MM.1S (cell line): ENCODE measurements at regions not wholly inside any gene's neighbourhood (a gene's known extent, or its start where the extent isn't known, plus 50 kb on each side); places are given as distances from the start of the nearest gene placed in this dataset.

ENCODE experiments used
- EZH2 ChIP-seq: fragments of 300-600 bp; sonication (generic); optimal IDR thresholded peaks from 2 replicates; pipeline ENCODE3; 2017; ENCODE audit warnings: low read depth, mild to moderate bottlenecking, antibody characterized with exemption, low read length, mixed read lengths
- TF ChIP-seq, protein P1 (sequence below): fragments of 300-600 bp; sonication (generic); IDR thresholded peaks from 2 replicates; pipeline ENCODE4 v1.5.1; 2016; ENCODE audit warnings: antibody characterized with exemption, low read length, mixed read lengths

DNA sequence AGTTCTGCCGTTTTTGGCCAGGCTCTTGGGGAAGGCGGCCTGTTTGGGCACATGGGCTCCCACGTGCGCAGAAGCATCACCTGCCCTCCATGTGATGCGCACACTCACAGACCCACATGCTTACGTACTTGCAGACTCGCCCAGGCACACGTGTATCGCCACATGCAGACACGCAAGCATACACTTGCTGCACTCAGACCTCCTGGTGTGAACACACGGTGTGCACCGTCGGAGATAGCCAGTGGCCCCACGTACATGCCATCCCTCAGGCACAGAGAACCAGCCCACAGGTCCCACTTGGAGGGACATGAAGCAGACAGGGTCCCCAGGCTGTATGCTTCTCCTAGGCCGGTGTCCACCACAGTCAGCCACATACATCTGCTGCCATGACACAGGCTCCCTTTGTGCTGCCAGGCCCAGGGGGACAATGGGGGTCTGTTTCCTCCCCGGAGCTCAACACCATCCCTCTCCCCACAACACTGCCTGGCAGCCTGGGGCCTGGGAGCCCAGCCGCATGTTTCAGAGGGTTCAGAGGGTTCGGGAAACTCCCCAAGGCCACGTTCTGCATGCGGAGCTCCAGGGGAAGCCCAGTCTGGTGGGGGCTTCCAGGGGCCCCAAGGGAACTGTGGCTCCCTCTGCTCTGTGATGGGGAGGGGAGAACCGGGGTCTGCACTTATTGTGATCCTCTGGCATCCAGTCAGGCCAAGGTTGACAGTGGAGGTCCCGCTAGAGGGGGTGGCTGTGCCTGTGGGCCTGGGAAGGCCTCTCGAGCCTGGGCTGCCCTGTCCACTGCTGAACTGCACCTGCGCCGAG is 208.1 kb upstream of the HAAO start:
- TF ChIP-seq, protein P1, sequence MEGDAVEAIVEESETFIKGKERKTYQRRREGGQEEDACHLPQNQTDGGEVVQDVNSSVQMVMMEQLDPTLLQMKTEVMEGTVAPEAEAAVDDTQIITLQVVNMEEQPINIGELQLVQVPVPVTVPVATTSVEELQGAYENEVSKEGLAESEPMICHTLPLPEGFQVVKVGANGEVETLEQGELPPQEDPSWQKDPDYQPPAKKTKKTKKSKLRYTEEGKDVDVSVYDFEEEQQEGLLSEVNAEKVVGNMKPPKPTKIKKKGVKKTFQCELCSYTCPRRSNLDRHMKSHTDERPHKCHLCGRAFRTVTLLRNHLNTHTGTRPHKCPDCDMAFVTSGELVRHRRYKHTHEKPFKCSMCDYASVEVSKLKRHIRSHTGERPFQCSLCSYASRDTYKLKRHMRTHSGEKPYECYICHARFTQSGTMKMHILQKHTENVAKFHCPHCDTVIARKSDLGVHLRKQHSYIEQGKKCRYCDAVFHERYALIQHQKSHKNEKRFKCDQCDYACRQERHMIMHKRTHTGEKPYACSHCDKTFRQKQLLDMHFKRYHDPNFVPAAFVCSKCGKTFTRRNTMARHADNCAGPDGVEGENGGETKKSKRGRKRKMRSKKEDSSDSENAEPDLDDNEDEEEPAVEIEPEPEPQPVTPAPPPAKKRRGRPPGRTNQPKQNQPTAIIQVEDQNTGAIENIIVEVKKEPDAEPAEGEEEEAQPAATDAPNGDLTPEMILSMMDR: no peak
- TF ChIP-seq EZH2: no peak
